Osteoblast (primary cell): ENCODE measurements at regions not wholly inside any gene's neighbourhood (a gene's known extent, or its start where the extent isn't known, plus 50 kb on each side); places are given as distances from the start of the nearest gene placed in this dataset.

Source experiments
- DNase-seq: peaks from one replicate; pipeline ENCODE4 v3.0.0; 2011; ENCODE audit warnings: low spot score, mixed read lengths; ENCODE audit not compliant: insufficient read length; ENCODE audit errors: missing footprints
- H2AFZ ChIP-seq: 2 replicates; pipeline ENCODE4 v1.6.0; 2011; ENCODE audit warnings: mild to moderate bottlenecking, low read length
- H3K27ac ChIP-seq: 2 replicates; pipeline ENCODE4 v1.5.1; 2011; ENCODE audit warnings: mild to moderate bottlenecking, low read depth, low read length, moderate library complexity
- H3K27me3 ChIP-seq: 2 replicates; pipeline ENCODE4 v1.6.0; 2012; ENCODE audit warnings: mild to moderate bottlenecking, control low read depth, inconsistent platforms, low read length, moderate library complexity; ENCODE audit not compliant: insufficient read depth
- H3K36me3 ChIP-seq: 2 replicates; pipeline ENCODE4 v1.5.1; 2011; ENCODE audit warnings: mild to moderate bottlenecking, low read length, control low read depth, moderate library complexity; ENCODE audit not compliant: insufficient read depth
- H3K4me1 ChIP-seq: 2 replicates; pipeline ENCODE4 v1.5.1; 2011; ENCODE audit warnings: mild to moderate bottlenecking, low read length, control low read depth, moderate library complexity; ENCODE audit not compliant: insufficient read depth
- H3K4me2 ChIP-seq: 2 replicates; pipeline ENCODE4 v1.6.0; 2011; ENCODE audit warnings: mild to moderate bottlenecking, low read length; ENCODE audit not compliant: insufficient read depth
- H3K4me3 ChIP-seq: fragments of 200-600 bp; sonication (generic); 3 replicates; pipeline ENCODE4 v1.5.1; 2012; ENCODE audit warnings: mild to moderate bottlenecking, low read length, inconsistent platforms; ENCODE audit not compliant: insufficient read depth
- H3K79me2 ChIP-seq: 2 replicates; pipeline ENCODE4 v1.6.0; 2012; ENCODE audit warnings: mild to moderate bottlenecking, low read length, control low read depth, inconsistent platforms; ENCODE audit not compliant: insufficient read depth
- H3K9me3 ChIP-seq: 2 replicates; pipeline ENCODE4 v1.5.1; 2011; ENCODE audit warnings: low read depth, low read length, control low read depth
- H4K20me1 ChIP-seq: 2 replicates; pipeline ENCODE4 v1.6.0; 2012; ENCODE audit warnings: mild to moderate bottlenecking, low read length, control low read depth; ENCODE audit not compliant: insufficient read depth
- TF ChIP-seq, protein P1 (sequence below): IDR thresholded peaks from 2 replicates; pipeline ENCODE4 v1.5.1; 2011; ENCODE audit warnings: mild to moderate bottlenecking, low read depth, low read length, moderate library complexity; ENCODE audit errors: extremely low read depth

DNA sequence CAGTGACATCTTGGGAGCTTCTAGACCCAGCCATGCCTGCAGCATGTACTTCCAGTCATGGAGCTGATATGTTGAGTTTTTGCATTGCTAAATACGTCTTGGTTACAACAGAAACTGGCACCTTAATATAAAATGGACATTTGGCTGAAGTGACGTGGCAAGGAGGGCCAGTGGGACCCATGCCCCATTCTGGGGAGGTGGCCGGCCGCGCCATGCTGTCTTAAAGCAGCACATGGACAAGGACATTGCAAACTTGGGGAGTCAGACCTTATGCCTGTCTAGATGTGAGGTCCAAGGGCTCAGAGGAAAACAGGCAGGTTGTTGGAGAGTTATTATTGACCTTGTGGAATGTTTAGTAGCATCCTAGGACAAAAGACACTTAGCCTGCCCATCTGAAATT lies 588.0 kb upstream of the CDH4 start:
- H3K79me2 ChIP-seq = no peaks in the 10 kb centered on the region
- no peak overlapping the region for H3K4me3 ChIP-seq
- H3K4me2 ChIP-seq = no peak overlapping the region
- TF ChIP-seq, protein P1, sequence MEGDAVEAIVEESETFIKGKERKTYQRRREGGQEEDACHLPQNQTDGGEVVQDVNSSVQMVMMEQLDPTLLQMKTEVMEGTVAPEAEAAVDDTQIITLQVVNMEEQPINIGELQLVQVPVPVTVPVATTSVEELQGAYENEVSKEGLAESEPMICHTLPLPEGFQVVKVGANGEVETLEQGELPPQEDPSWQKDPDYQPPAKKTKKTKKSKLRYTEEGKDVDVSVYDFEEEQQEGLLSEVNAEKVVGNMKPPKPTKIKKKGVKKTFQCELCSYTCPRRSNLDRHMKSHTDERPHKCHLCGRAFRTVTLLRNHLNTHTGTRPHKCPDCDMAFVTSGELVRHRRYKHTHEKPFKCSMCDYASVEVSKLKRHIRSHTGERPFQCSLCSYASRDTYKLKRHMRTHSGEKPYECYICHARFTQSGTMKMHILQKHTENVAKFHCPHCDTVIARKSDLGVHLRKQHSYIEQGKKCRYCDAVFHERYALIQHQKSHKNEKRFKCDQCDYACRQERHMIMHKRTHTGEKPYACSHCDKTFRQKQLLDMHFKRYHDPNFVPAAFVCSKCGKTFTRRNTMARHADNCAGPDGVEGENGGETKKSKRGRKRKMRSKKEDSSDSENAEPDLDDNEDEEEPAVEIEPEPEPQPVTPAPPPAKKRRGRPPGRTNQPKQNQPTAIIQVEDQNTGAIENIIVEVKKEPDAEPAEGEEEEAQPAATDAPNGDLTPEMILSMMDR = no peak
- no peaks in the 10 kb centered on the region for H3K4me1 ChIP-seq
- no peaks in the 10 kb centered on the region for H4K20me1 ChIP-seq
- H3K36me3 ChIP-seq = no peaks in the 10 kb centered on the region
- H3K9me3 ChIP-seq = no peaks in the 10 kb centered on the region
- no peak overlapping the region for H3K27ac ChIP-seq
- H3K27me3 ChIP-seq = no peaks in the 10 kb centered on the region
- no peak overlapping the region for H2AFZ ChIP-seq
- no peak for DNase-seq

DNA sequence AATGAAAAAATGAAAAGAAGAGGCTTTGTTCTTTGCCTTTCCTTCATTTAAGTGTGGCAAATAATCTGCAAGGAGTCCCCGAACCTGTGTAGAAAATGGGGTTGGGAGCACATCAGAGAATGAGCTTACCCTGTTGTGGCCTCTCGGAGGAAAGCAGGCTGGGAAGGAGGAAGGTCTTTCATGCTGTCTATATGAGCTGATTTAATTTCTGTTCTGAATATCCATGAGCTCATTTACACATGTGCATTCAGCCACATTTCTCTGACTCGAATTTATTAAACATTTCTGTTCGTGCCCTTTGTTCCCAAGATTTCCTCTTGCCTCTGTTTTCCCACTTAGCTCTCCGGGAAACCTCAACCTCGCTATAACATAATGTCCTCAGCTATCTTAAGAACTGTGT lies 584.4 kb upstream of the CDH4 start:
- Histone ChIP-seq H2AFZ (no peak overlapping the region), H3K4me2 (no peak overlapping the region), H3K4me1 (no peaks in the 10 kb centered on the region), H3K4me3 (no peak overlapping the region), H3K27me3 (no peaks in the 10 kb centered on the region), H3K79me2 (no peaks in the 10 kb centered on the region), H3K36me3 (no peaks in the 10 kb centered on the region), H3K9me3 (no peaks in the 10 kb centered on the region), H4K20me1 (no peaks in the 10 kb centered on the region), H3K27ac (no peak overlapping the region)
- peak; percentile 38 for DNase-seq
- TF ChIP-seq, protein P1 = no peak

DNA sequence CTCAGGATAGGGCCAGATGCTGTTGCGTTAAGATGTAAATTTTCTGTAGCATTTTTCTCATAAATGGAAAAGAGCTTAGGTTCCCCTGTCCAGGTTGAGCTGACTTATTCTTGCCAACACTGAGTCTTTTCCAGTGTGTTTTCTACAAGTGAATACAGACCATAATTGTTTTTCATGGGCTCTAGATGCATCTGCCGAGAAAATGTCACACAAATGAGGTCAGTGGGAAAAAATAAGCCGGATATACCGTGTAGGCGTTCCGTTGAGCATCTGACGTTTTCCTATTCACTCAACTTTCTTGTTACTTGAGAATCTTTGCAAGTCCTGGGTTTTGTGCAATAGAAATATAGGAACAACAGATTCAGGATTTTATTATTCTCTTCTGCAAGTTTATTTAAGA lies 582.9 kb upstream of the CDH4 start:
- Histone ChIP-seq H3K4me2 (no peak overlapping the region), H3K27ac (no peak overlapping the region), H3K9me3 (no peaks in the 10 kb centered on the region), H4K20me1 (no peaks in the 10 kb centered on the region), H3K4me1 (no peaks in the 10 kb centered on the region), H2AFZ (no peak overlapping the region), H3K27me3 (no peaks in the 10 kb centered on the region), H3K36me3 (no peaks in the 10 kb centered on the region), H3K4me3 (no peak overlapping the region), H3K79me2 (no peaks in the 10 kb centered on the region)
- no peak for DNase-seq
- TF ChIP-seq, protein P1 = no peak

DNA sequence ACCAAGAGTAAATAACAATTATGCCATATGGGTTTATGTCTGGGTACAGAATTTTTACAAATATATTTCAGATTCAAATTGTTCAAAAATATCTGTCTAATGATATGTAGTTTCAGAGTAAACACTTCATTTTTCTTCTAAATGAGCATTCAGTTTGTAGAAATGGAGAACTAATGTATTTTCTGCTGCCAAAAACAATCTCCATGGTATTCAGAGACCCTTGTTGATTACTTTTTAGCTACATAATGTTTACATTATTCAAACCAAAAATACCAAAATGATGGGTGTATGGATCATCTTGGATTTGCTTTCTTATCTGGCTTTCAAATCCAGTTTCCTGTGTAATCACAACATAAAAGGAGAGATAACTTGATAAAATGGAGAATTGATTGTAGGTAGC lies 576.0 kb upstream of the CDH4 start:
- no peak overlapping the region for H2AFZ ChIP-seq
- H3K27me3 ChIP-seq = no peaks in the 10 kb centered on the region
- no peaks in the 10 kb centered on the region for H3K4me1 ChIP-seq
- H3K36me3 ChIP-seq = no peaks in the 10 kb centered on the region
- H3K9me3 ChIP-seq = no peaks in the 10 kb centered on the region
- H3K79me2 ChIP-seq = no peaks in the 10 kb centered on the region
- no peak overlapping the region for H3K4me2 ChIP-seq
- TF ChIP-seq, protein P1 = no peak
- no peak for DNase-seq
- H3K4me3 ChIP-seq = no peak overlapping the region
- H4K20me1 ChIP-seq = no peaks in the 10 kb centered on the region
- no peak overlapping the region for H3K27ac ChIP-seq
